ENCODE measurements at regions not wholly inside any gene's neighbourhood (a gene's known extent, or its start where the extent isn't known, plus 50 kb on each side); places are given as distances from the start of the nearest gene placed in this dataset.
A peak's percentile ranks its signal among the peaks of the same experiment; 100 is the strongest.

DNA sequence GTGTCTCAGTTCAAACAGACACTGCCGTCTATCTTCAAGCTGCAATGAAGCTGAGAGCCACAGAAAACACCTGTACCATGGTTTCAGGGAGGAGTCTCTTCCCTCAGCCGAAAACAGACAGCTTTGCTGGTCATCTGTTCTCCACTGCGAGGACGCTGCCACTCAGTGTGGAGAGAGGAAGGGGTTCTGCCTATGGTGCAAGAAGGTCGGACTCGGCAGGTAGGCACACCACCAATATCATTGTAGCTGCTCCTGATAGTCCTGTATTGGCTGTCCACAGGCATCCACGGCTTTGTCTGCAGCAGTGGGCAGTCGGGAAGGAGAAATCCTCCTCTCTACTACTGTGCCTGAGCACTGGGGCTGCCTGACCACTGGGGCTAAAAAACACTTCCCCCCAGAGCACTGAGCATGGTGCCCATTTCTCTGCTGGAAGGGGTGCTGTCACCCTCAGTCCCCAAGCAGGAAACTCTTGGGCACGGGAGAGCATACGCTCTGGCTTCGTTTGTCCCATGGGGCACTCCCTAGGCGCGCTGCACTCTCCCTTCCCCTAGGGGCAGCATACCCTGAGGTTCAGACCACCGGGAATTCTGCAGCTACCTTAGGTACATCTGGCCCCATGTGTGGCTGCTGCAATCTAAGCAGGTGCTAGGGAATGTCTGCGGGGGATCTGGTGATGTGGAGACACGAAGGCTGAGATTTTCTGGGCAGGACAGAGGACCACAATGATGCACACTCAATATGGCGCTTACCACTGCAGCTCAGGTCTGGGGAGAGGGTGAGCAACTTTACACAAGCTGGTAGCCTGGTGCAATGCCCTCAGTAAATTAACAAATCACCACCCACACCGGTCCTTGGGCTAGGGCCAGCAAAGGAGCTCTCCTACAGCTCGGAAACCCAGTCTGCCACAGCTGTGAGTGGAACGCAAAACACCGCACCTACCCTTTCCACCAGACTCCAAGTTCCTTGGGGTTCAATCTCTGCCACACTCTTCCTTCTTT is 880.9 kb upstream of the SEMA6A start:
- TF ChIP-seq ELF4 (CRISPR knock-in tag; IDR thresholded peaks at IDR 0.05; ENCODE audit: low read depth), result no peak
- TF ChIP-seq ETV6 (CRISPR knock-in tag; IDR thresholded peaks at IDR 0.05), result no peak
- TF ChIP-seq, protein P1, sequence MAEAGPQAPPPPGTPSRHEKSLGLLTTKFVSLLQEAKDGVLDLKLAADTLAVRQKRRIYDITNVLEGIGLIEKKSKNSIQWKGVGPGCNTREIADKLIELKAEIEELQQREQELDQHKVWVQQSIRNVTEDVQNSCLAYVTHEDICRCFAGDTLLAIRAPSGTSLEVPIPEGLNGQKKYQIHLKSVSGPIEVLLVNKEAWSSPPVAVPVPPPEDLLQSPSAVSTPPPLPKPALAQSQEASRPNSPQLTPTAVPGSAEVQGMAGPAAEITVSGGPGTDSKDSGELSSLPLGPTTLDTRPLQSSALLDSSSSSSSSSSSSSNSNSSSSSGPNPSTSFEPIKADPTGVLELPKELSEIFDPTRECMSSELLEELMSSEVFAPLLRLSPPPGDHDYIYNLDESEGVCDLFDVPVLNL (CRISPR knock-in tag; IDR thresholded peaks at IDR 0.05; ENCODE audit: borderline replicate concordance, low read depth), result no peak
- TF ChIP-seq CREB1 (CRISPR knock-in tag; IDR thresholded peaks at IDR 0.05), result no peak
- TF ChIP-seq, protein P2, sequence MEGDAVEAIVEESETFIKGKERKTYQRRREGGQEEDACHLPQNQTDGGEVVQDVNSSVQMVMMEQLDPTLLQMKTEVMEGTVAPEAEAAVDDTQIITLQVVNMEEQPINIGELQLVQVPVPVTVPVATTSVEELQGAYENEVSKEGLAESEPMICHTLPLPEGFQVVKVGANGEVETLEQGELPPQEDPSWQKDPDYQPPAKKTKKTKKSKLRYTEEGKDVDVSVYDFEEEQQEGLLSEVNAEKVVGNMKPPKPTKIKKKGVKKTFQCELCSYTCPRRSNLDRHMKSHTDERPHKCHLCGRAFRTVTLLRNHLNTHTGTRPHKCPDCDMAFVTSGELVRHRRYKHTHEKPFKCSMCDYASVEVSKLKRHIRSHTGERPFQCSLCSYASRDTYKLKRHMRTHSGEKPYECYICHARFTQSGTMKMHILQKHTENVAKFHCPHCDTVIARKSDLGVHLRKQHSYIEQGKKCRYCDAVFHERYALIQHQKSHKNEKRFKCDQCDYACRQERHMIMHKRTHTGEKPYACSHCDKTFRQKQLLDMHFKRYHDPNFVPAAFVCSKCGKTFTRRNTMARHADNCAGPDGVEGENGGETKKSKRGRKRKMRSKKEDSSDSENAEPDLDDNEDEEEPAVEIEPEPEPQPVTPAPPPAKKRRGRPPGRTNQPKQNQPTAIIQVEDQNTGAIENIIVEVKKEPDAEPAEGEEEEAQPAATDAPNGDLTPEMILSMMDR (IDR thresholded peaks at IDR 0.05), result peak; percentile 46
- no peak for TF ChIP-seq NFYB (CRISPR knock-in tag; conservative IDR thresholded peaks at IDR 0.05; ENCODE audit: low read depth)
- TF ChIP-seq, protein P3, sequence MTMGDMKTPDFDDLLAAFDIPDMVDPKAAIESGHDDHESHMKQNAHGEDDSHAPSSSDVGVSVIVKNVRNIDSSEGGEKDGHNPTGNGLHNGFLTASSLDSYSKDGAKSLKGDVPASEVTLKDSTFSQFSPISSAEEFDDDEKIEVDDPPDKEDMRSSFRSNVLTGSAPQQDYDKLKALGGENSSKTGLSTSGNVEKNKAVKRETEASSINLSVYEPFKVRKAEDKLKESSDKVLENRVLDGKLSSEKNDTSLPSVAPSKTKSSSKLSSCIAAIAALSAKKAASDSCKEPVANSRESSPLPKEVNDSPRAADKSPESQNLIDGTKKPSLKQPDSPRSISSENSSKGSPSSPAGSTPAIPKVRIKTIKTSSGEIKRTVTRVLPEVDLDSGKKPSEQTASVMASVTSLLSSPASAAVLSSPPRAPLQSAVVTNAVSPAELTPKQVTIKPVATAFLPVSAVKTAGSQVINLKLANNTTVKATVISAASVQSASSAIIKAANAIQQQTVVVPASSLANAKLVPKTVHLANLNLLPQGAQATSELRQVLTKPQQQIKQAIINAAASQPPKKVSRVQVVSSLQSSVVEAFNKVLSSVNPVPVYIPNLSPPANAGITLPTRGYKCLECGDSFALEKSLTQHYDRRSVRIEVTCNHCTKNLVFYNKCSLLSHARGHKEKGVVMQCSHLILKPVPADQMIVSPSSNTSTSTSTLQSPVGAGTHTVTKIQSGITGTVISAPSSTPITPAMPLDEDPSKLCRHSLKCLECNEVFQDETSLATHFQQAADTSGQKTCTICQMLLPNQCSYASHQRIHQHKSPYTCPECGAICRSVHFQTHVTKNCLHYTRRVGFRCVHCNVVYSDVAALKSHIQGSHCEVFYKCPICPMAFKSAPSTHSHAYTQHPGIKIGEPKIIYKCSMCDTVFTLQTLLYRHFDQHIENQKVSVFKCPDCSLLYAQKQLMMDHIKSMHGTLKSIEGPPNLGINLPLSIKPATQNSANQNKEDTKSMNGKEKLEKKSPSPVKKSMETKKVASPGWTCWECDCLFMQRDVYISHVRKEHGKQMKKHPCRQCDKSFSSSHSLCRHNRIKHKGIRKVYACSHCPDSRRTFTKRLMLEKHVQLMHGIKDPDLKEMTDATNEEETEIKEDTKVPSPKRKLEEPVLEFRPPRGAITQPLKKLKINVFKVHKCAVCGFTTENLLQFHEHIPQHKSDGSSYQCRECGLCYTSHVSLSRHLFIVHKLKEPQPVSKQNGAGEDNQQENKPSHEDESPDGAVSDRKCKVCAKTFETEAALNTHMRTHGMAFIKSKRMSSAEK (CRISPR knock-in tag; IDR thresholded peaks at IDR 0.05; ENCODE audit: borderline replicate concordance), result no peak
